SK-N-MC (cell line): ENCODE measurements at regions not wholly inside any gene's neighbourhood (a gene's known extent, or its start where the extent isn't known, plus 50 kb on each side); places are given as distances from the start of the nearest gene placed in this dataset.

Source experiments
- EZH2 ChIP-seq: fragments of 200-600 bp; sonication (generic); IDR thresholded peaks from one replicate; pipeline ENCODE4 v1.6.1; 2017; ENCODE audit warnings: antibody characterized with exemption
- POLR2AphosphoS5 ChIP-seq: IDR thresholded peaks from 2 replicates; pipeline ENCODE4 v1.6.1; 2012; ENCODE audit warnings: mild to moderate bottlenecking, low read depth, low read length, borderline replicate concordance

GRCh38 chr14:100384277-100384676, 61.1 kb downstream of the SLC25A47 start:
- no peak for TF ChIP-seq EZH2
- no peak for TF ChIP-seq POLR2AphosphoS5
